ENCODE measurements at regions not wholly inside any gene's neighbourhood (a gene's known extent, or its start where the extent isn't known, plus 50 kb on each side); places are given as distances from the start of the nearest gene placed in this dataset.

DNA sequence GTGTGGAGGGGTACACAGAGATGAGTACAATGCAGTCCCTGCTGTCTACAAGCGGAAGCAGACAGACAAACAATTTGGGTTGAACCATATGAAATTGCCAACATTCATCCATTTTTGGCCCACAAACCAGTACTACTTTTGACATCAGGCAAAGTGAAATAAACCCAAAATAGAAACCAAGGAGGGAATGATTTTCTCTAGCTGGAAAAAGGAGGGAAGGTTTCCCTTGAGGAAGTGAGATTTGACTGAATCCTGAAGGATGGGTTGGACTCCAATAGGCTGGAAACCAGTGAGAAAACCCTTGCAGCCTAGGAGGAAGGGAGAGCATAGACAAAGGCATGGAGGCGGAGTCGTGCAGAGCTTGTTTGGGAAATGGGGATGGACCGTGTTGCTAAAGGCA lies 63.5 kb upstream of the PJA1 start:
- Histone ChIP-seq H3K4me3 (ENCODE audit: low read depth in 1 of 2, low read length in 2 of 2) (no peak overlapping the region), H3K27me3 (ENCODE audit: insufficient read depth, low read length, poor library complexity) (no peaks in the 10 kb centered on the region), H3K4me2 (ENCODE audit: insufficient read depth, low read length) (no peak overlapping the region), H3K79me2 (ENCODE audit: insufficient read depth, low read length) (no peaks in the 10 kb centered on the region), H3K27ac (ENCODE audit: low read length) (no peak overlapping the region), H3K36me3 (ENCODE audit: insufficient read depth, low read length) (no peaks in the 10 kb centered on the region), H2AFZ (ENCODE audit: low read depth, low read length) (no peak overlapping the region), H3K4me1 (ENCODE audit: insufficient read depth, low read length) (no peaks in the 10 kb centered on the region), H3K9ac (ENCODE audit: low read depth, low read length) (no peak overlapping the region), H4K20me1 (ENCODE audit: insufficient read depth, low read length) (no peaks in the 10 kb centered on the region), H3K9me3 (ENCODE audit: insufficient read depth, low read length, severe bottlenecking) (no peaks in the 10 kb centered on the region)
- TF ChIP-seq CTCF (IDR thresholded peaks at IDR 0.05; ENCODE audit: borderline replicate concordance, extremely low read depth, low read length, poor library complexity, severe bottlenecking) (no peak), EZH2 (IDR thresholded peaks at IDR 0.05; ENCODE audit: borderline replicate concordance, low read depth, low read length, severe bottlenecking) (no peak)
- ATAC-seq (ENCODE audit: insufficient read depth, low read depth) (no peak), DNase-seq (no peak)

- H3K27me3 ChIP-seq (ENCODE audit: insufficient read depth, low read length, poor library complexity) = no peaks in the 10 kb centered on the region
- ATAC-seq (ENCODE audit: insufficient read depth, low read depth) = no peak
Observed at GRCh38 chrX:69226459-69227158, 61.4 kb upstream of the PJA1 start.

DNA sequence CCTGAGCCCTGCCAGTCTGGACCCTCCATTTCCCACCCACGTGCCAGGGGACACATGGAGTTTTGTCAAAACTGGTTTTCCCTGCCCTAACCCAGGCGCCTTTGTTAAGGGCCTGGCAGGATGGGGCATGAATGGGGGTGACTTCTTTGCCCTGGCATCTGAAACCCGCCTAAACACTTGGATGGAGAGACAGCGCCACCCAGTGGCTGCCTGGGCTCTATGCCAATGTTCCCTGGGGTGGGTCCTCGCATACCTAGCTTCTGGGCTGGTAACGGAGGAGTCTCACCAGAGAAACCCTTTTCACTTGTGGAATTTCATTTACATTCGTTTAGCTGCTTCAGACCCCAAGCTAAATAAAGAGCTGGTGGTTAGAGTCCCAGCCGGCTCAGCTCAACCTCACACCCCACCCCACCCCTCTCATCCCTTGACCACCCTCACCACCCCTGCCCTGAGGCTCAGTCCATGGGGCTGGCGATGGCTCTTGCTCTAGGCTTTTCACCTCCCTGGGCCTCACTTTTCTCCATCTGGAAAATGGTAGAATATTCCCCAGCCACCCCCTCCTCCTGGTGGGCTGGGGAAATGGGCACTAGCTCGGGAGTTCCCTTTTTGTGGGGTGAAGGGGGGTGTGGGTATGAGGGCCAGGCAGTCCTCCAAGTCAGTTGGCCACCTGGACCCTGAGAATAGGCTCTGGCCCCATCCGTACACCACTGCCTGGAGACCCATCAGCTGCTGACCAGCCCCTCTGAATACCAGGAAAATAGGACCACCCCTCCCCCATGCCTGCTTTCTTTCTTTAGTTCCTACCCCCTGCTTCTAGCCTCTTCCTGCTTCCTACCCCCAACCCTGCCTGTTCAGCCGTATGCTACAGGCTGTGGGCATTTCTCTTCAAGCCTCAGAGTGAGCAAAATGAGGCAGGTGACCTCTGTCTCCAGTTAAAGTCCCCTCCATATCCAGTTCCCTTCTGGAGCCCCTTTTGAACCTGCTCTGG lies 57.1 kb upstream of the PJA1 start:
- Histone ChIP-seq H3K9me3 (ENCODE audit: insufficient read depth, low read length, severe bottlenecking) (no peaks in the 10 kb centered on the region), H3K9ac (ENCODE audit: low read depth, low read length) (no peak overlapping the region), H3K36me3 (ENCODE audit: insufficient read depth, low read length) (no peaks in the 10 kb centered on the region), H3K79me2 (ENCODE audit: insufficient read depth, low read length) (no peaks in the 10 kb centered on the region), H3K27me3 (ENCODE audit: insufficient read depth, low read length, poor library complexity) (no peaks in the 10 kb centered on the region), H4K20me1 (ENCODE audit: insufficient read depth, low read length) (no peaks in the 10 kb centered on the region), H3K4me1 (ENCODE audit: insufficient read depth, low read length) (no peaks in the 10 kb centered on the region), H3K4me3 (ENCODE audit: low read depth in 1 of 2, low read length in 2 of 2) (no peak overlapping the region), H3K27ac (ENCODE audit: low read length) (no peak overlapping the region), H2AFZ (ENCODE audit: low read depth, low read length) (no peak overlapping the region), H3K4me2 (ENCODE audit: insufficient read depth, low read length) (no peak overlapping the region)
- ATAC-seq (ENCODE audit: insufficient read depth, low read depth) = peak; percentile 83
- DNase-seq = peak; percentile 54
- TF ChIP-seq CTCF (IDR thresholded peaks at IDR 0.05; ENCODE audit: borderline replicate concordance, extremely low read depth, low read length, poor library complexity, severe bottlenecking) (peak; percentile 70), EZH2 (IDR thresholded peaks at IDR 0.05; ENCODE audit: borderline replicate concordance, low read depth, low read length, severe bottlenecking) (no peak)

More at GRCh38 chrX:69226459-69227158, 61.4 kb upstream of the PJA1 start:
- Histone ChIP-seq H3K4me3 (ENCODE audit: low read depth in 1 of 2, low read length in 2 of 2) (no peak overlapping the region), H3K4me2 (ENCODE audit: insufficient read depth, low read length) (no peak overlapping the region), H3K9ac (ENCODE audit: low read depth, low read length) (no peak overlapping the region), H3K4me1 (ENCODE audit: insufficient read depth, low read length) (no peaks in the 10 kb centered on the region), H2AFZ (ENCODE audit: low read depth, low read length) (no peak overlapping the region), H3K9me3 (ENCODE audit: insufficient read depth, low read length, severe bottlenecking) (no peaks in the 10 kb centered on the region), H3K79me2 (ENCODE audit: insufficient read depth, low read length) (no peaks in the 10 kb centered on the region), H3K36me3 (ENCODE audit: insufficient read depth, low read length) (no peaks in the 10 kb centered on the region), H4K20me1 (ENCODE audit: insufficient read depth, low read length) (no peaks in the 10 kb centered on the region), H3K27ac (ENCODE audit: low read length) (no peak overlapping the region)
- DNase-seq = no peak
- no peak for TF ChIP-seq EZH2 (IDR thresholded peaks at IDR 0.05; ENCODE audit: borderline replicate concordance, low read depth, low read length, severe bottlenecking)
- no peak for TF ChIP-seq CTCF (IDR thresholded peaks at IDR 0.05; ENCODE audit: borderline replicate concordance, extremely low read depth, low read length, poor library complexity, severe bottlenecking)
